Fibroblast of pulmonary artery (primary cell): ENCODE measurements at regions not wholly inside any gene's neighbourhood (a gene's known extent, or its start where the extent isn't known, plus 50 kb on each side); places are given as distances from the start of the nearest gene placed in this dataset.

Experiments used
- DNase-seq: peaks from one replicate; pipeline ENCODE4 v3.0.0-alpha.2; 2010; ENCODE audit warnings: low read depth
- H3K4me3 ChIP-seq: replicated peaks from 2 replicates; pipeline ENCODE4 v1.5.1; 2011; ENCODE audit warnings: low read depth, mild to moderate bottlenecking, control low read depth, low read length, moderate library complexity
- CTCF ChIP-seq: IDR thresholded peaks from 2 replicates; pipeline ENCODE4 v1.5.1; 2011; ENCODE audit warnings: mild to moderate bottlenecking, control low read depth, low read length, inconsistent platforms; ENCODE audit errors: missing control alignments

- TF ChIP-seq CTCF: no peak
- DNase-seq: no peak
- no peak overlapping the region for H3K4me3 ChIP-seq
These were observed 1377.4 kb downstream of the BRD1 start for GRCh38 chr22:48450188-48450825.

GRCh38 chr22:48449466-48450187, 1378.0 kb downstream of the BRD1 start:
- no peak for DNase-seq
- H3K4me3 ChIP-seq: no peak overlapping the region
- no peak for TF ChIP-seq CTCF

GRCh38 chr22:48448821-48449220, 1378.9 kb downstream of the BRD1 start:
- no peak overlapping the region for H3K4me3 ChIP-seq
- no peak for TF ChIP-seq CTCF
- DNase-seq: no peak

- DNase-seq: no peak
- no peak overlapping the region for H3K4me3 ChIP-seq
- no peak for TF ChIP-seq CTCF
These were observed 1382.4 kb downstream of the BRD1 start for GRCh38 chr22:48445113-48445827.

GRCh38 chr22:48444320-48445112, 1383.2 kb downstream of the BRD1 start:
- H3K4me3 ChIP-seq: no peak overlapping the region
- no peak for TF ChIP-seq CTCF
- DNase-seq: no peak

- no peak for TF ChIP-seq CTCF
- no peak for DNase-seq
- no peak overlapping the region for H3K4me3 ChIP-seq
These were observed 1384.0 kb downstream of the BRD1 start for GRCh38 chr22:48443680-48444079.
